ENCODE measurements at regions not wholly inside any gene's neighbourhood (a gene's known extent, or its start where the extent isn't known, plus 50 kb on each side); places are given as distances from the start of the nearest gene placed in this dataset.

GRCh38 chr19:31085125-31085524 lies 264.1 kb downstream of the TSHZ3 start:
- TF ChIP-seq KDM1A (IDR thresholded peaks at IDR 0.05; ENCODE audit: low read depth) (no peak), NPAS2 (CRISPR knock-in tag; IDR thresholded peaks at IDR 0.05; ENCODE audit: borderline replicate concordance) (no peak), EHF (CRISPR knock-in tag; IDR thresholded peaks at IDR 0.05) (no peak), SMC3 (IDR thresholded peaks at IDR 0.05) (no peak), RAD21 (conservative IDR thresholded peaks at IDR 0.05 in 1 of 2, IDR thresholded peaks at IDR 0.05 in 1 of 2) (no peak), SREBF2 (IDR thresholded peaks at IDR 0.05) (no peak), MAFK (IDR thresholded peaks at IDR 0.05; ENCODE audit: partially characterized antibody) (no peak), HMGXB4 (CRISPR knock-in tag; IDR thresholded peaks at IDR 0.05; ENCODE audit: borderline replicate concordance) (no peak), NFE2L2 (conservative IDR thresholded peaks at IDR 0.05; ENCODE audit: low read length) (no peak), HES2 (IDR thresholded peaks at IDR 0.05) (no peak), POLR2A (IDR thresholded peaks at IDR 0.05; ENCODE audit: low read length) (no peak), USF2 (IDR thresholded peaks at IDR 0.05) (no peak), CHD4 (IDR thresholded peaks at IDR 0.05; ENCODE audit: borderline replicate concordance) (no peak)
- 43% methylated on average over 4 of the region's 4 CpGs for WGBS (ENCODE audit: missing lambda C conversion rate)
- Histone ChIP-seq H3K4me3 (no peak overlapping the region), H3K9me3 (peaks cover 3% of the 10 kb centered on the region; the same call in 1 of the 3 replicates), H3K4me1 (no peaks in the 10 kb centered on the region), H3K4me2 (no peak overlapping the region), H3K27ac (no peak overlapping the region)
- no peak for DNase-seq (ENCODE audit: low read depth in 1 of 2, low spot score in 1 of 2)
- ChIA-PET POLR2A (no interaction called here), CTCF (no interaction called here)
- FAIRE-seq = no peak
- ATAC-seq = no peak

- TF ChIP-seq RAD21 (conservative IDR thresholded peaks at IDR 0.05 in 1 of 2, IDR thresholded peaks at IDR 0.05 in 1 of 2) (no peak), PBX3 (IDR thresholded peaks at IDR 0.05) (no peak), RFX5 (IDR thresholded peaks at IDR 0.05) (no peak), FOSB (CRISPR knock-in tag; IDR thresholded peaks at IDR 0.05) (no peak), SREBF2 (IDR thresholded peaks at IDR 0.05) (no peak), CTCF (IDR thresholded peaks at IDR 0.05) (no peak), PHF8 (IDR thresholded peaks at IDR 0.05; ENCODE audit: borderline replicate concordance, low read depth) (no peak), TFCP2L1 (CRISPR knock-in tag; IDR thresholded peaks at IDR 0.05) (no peak), HMGXB4 (CRISPR knock-in tag; IDR thresholded peaks at IDR 0.05; ENCODE audit: borderline replicate concordance) (no peak), RNF2 (IDR thresholded peaks at IDR 0.05; ENCODE audit: borderline replicate concordance, low read depth) (no peak), NFE2L2 (conservative IDR thresholded peaks at IDR 0.05; ENCODE audit: low read length) (no peak), KDM1A (IDR thresholded peaks at IDR 0.05; ENCODE audit: low read depth) (no peak), EP300 (IDR thresholded peaks at IDR 0.05) (no peak)
Measured at GRCh38 chr19:31083105-31083504, 266.1 kb downstream of the TSHZ3 start.

More at GRCh38 chr19:31083105-31083504, 266.1 kb downstream of the TSHZ3 start:
- no peak for ATAC-seq
- no peak overlapping the region for H3K4me3 ChIP-seq
- no peaks in the 10 kb centered on the region for H3K4me1 ChIP-seq
- no peak overlapping the region for H3K4me2 ChIP-seq
- no peak for DNase-seq (ENCODE audit: low read depth in 1 of 2, low spot score in 1 of 2)
- peaks cover 6% of the 10 kb centered on the region; the same call in 2 of the 3 replicates for H3K9me3 ChIP-seq
- no peak for FAIRE-seq
- POLR2A ChIA-PET = no interaction called here
- 23% methylated on average over 3 of the region's 3 CpGs for WGBS (ENCODE audit: missing lambda C conversion rate)
- H3K27ac ChIP-seq = no peak overlapping the region
- CTCF ChIA-PET = interaction anchor here (0.8 to 1.4 kb wide), 2 partner anchors 10 to 18 kb away, joined by 3 read pairs; no protein-coding TSS in a partner anchor
